ENCODE measurements at regions not wholly inside any gene's neighbourhood (a gene's known extent, or its start where the extent isn't known, plus 50 kb on each side); places are given as distances from the start of the nearest gene placed in this dataset.

DNA sequence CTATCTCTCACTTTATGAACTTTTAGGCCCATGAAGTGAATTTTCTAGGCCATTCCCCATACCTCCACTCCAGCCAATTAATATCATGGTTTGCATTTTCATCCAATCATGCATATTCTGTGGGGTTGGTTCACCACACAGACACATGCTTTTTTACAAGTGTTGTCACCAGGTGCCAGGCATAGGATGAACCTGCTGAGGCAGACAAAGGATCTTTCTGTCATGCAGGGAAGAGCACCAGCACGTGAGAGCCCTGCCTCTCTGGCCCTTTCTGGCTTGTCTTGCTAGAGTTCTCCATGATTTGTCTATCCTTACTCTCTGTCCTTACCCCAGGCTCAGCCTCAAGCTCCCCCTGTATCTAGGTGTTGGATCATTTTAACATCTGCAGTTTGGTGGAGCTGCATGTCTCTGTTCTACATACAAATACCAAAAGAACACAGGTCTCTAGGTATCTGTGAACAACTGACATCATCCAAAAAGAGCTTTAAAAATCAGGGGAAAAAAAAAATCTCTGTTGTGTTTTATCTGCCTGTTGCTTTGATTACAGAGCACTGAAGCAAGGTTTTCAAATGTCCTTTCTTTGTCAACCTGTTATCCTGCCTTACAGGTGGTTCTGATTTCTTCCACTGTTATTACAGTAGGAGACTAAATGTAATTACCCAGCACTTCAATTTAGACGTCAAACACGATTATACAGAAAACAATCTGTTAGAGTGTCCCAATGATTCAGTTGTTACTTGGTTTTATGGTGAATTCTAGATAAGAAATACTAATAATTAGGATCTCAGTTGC is 58.4 kb upstream of the GRAMD1B start:
- TF ChIP-seq, protein P1, sequence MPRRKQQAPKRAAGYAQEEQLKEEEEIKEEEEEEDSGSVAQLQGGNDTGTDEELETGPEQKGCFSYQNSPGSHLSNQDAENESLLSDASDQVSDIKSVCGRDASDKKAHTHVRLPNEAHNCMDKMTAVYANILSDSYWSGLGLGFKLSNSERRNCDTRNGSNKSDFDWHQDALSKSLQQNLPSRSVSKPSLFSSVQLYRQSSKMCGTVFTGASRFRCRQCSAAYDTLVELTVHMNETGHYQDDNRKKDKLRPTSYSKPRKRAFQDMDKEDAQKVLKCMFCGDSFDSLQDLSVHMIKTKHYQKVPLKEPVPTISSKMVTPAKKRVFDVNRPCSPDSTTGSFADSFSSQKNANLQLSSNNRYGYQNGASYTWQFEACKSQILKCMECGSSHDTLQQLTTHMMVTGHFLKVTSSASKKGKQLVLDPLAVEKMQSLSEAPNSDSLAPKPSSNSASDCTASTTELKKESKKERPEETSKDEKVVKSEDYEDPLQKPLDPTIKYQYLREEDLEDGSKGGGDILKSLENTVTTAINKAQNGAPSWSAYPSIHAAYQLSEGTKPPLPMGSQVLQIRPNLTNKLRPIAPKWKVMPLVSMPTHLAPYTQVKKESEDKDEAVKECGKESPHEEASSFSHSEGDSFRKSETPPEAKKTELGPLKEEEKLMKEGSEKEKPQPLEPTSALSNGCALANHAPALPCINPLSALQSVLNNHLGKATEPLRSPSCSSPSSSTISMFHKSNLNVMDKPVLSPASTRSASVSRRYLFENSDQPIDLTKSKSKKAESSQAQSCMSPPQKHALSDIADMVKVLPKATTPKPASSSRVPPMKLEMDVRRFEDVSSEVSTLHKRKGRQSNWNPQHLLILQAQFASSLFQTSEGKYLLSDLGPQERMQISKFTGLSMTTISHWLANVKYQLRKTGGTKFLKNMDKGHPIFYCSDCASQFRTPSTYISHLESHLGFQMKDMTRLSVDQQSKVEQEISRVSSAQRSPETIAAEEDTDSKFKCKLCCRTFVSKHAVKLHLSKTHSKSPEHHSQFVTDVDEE (CRISPR knock-in tag; IDR thresholded peaks at IDR 0.05) = 0 out of 2 replicates have a peak, but pooled peaks have one; percentile 45
- TF ChIP-seq, protein P2, sequence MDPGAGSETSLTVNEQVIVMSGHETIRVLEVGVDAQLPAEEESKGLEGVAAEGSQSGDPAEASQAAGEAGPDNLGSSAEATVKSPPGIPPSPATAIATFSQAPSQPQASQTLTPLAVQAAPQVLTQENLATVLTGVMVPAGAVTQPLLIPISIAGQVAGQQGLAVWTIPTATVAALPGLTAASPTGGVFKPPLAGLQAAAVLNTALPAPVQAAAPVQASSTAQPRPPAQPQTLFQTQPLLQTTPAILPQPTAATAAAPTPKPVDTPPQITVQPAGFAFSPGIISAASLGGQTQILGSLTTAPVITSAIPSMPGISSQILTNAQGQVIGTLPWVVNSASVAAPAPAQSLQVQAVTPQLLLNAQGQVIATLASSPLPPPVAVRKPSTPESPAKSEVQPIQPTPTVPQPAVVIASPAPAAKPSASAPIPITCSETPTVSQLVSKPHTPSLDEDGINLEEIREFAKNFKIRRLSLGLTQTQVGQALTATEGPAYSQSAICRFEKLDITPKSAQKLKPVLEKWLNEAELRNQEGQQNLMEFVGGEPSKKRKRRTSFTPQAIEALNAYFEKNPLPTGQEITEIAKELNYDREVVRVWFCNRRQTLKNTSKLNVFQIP (CRISPR knock-in tag; IDR thresholded peaks at IDR 0.05; ENCODE audit: borderline replicate concordance, low read depth) = no peak
- no peak for TF ChIP-seq ZNF70 (CRISPR knock-in tag; IDR thresholded peaks at IDR 0.05)
- TF ChIP-seq RARB (CRISPR knock-in tag; IDR thresholded peaks at IDR 0.05) = no peak
- no peak for TF ChIP-seq OSR1 (CRISPR knock-in tag; IDR thresholded peaks at IDR 0.05)
- no peak for TF ChIP-seq CSDC2 (CRISPR knock-in tag; IDR thresholded peaks at IDR 0.05)
- TF ChIP-seq SNAI2 (CRISPR knock-in tag; IDR thresholded peaks at IDR 0.05) = peak; percentile 83
- TF ChIP-seq TOX (CRISPR knock-in tag; IDR thresholded peaks at IDR 0.05; ENCODE audit: borderline replicate concordance) = no peak
- no peak for TF ChIP-seq ISL1 (CRISPR knock-in tag; IDR thresholded peaks at IDR 0.05)
- TF ChIP-seq BACH2 (CRISPR knock-in tag; IDR thresholded peaks at IDR 0.05; ENCODE audit: borderline replicate concordance) = no peak
- no peak for TF ChIP-seq GLIS3 (CRISPR knock-in tag; IDR thresholded peaks at IDR 0.05)
- no peak for TF ChIP-seq ZFP3 (CRISPR knock-in tag; IDR thresholded peaks at IDR 0.05)
- TF ChIP-seq, protein P3, sequence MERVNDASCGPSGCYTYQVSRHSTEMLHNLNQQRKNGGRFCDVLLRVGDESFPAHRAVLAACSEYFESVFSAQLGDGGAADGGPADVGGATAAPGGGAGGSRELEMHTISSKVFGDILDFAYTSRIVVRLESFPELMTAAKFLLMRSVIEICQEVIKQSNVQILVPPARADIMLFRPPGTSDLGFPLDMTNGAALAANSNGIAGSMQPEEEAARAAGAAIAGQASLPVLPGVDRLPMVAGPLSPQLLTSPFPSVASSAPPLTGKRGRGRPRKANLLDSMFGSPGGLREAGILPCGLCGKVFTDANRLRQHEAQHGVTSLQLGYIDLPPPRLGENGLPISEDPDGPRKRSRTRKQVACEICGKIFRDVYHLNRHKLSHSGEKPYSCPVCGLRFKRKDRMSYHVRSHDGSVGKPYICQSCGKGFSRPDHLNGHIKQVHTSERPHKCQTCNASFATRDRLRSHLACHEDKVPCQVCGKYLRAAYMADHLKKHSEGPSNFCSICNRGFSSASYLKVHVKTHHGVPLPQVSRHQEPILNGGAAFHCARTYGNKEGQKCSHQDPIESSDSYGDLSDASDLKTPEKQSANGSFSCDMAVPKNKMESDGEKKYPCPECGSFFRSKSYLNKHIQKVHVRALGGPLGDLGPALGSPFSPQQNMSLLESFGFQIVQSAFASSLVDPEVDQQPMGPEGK (CRISPR knock-in tag; IDR thresholded peaks at IDR 0.05; ENCODE audit: borderline replicate concordance) = no peak
- TF ChIP-seq, protein P4, sequence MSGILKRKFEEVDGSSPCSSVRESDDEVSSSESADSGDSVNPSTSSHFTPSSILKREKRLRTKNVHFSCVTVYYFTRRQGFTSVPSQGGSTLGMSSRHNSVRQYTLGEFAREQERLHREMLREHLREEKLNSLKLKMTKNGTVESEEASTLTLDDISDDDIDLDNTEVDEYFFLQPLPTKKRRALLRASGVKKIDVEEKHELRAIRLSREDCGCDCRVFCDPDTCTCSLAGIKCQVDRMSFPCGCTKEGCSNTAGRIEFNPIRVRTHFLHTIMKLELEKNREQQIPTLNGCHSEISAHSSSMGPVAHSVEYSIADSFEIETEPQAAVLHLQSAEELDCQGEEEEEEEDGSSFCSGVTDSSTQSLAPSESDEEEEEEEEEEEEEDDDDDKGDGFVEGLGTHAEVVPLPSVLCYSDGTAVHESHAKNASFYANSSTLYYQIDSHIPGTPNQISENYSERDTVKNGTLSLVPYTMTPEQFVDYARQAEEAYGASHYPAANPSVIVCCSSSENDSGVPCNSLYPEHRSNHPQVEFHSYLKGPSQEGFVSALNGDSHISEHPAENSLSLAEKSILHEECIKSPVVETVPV (CRISPR knock-in tag; IDR thresholded peaks at IDR 0.05) = no peak
- TF ChIP-seq ZC3H10 (CRISPR knock-in tag; IDR thresholded peaks at IDR 0.05) = no peak
- TF ChIP-seq TCF4 (CRISPR knock-in tag; IDR thresholded peaks at IDR 0.05; ENCODE audit: borderline replicate concordance) = peak; percentile 50; the same call in 1 of the 2 replicates
- TF ChIP-seq, protein P5, sequence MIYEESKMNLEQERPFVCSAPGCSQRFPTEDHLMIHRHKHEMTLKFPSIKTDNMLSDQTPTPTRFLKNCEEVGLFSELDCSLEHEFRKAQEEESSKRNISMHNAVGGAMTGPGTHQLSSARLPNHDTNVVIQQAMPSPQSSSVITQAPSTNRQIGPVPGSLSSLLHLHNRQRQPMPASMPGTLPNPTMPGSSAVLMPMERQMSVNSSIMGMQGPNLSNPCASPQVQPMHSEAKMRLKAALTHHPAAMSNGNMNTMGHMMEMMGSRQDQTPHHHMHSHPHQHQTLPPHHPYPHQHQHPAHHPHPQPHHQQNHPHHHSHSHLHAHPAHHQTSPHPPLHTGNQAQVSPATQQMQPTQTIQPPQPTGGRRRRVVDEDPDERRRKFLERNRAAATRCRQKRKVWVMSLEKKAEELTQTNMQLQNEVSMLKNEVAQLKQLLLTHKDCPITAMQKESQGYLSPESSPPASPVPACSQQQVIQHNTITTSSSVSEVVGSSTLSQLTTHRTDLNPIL (CRISPR knock-in tag; IDR thresholded peaks at IDR 0.05; ENCODE audit: low read depth) = no peak
- no peak for TF ChIP-seq ZNF565 (CRISPR knock-in tag; conservative IDR thresholded peaks at IDR 0.05; ENCODE audit: low read depth)
- no peak for ATAC-seq

DNA sequence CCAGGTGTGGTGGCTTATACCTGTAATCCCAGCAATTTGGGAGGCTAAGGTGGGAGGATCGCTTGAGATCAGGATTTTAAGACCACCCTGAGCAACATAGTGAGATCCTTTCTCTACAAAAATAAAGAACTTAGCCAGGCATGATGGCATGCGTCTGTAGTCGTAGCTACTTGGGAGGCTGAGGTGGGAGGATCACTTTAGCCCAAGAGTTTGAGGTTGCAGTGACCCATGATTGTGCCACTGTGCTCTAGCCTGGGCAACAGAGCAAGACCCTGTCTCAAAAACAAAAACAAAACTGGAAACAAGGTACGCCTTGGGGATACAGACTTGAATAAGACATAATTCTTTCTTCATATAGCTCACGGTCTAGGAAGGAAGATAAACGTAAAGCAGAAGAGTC is 63.1 kb upstream of the GRAMD1B start:
- no peak for ATAC-seq
- TF ChIP-seq RARB (CRISPR knock-in tag; IDR thresholded peaks at IDR 0.05) (no peak), TOX (CRISPR knock-in tag; IDR thresholded peaks at IDR 0.05; ENCODE audit: borderline replicate concordance) (no peak), ZNF70 (CRISPR knock-in tag; IDR thresholded peaks at IDR 0.05) (no peak), SNAI2 (CRISPR knock-in tag; IDR thresholded peaks at IDR 0.05) (no peak), CSDC2 (CRISPR knock-in tag; IDR thresholded peaks at IDR 0.05) (no peak), BACH2 (CRISPR knock-in tag; IDR thresholded peaks at IDR 0.05; ENCODE audit: borderline replicate concordance) (no peak), ESRRG (CRISPR knock-in tag; IDR thresholded peaks at IDR 0.05) (no peak), PPARA (CRISPR knock-in tag; IDR thresholded peaks at IDR 0.05; ENCODE audit: borderline replicate concordance) (no peak), ISL1 (CRISPR knock-in tag; IDR thresholded peaks at IDR 0.05) (no peak)
- TF ChIP-seq, protein P4 (CRISPR knock-in tag; IDR thresholded peaks at IDR 0.05) = no peak
- TF ChIP-seq, protein P3 (CRISPR knock-in tag; IDR thresholded peaks at IDR 0.05; ENCODE audit: borderline replicate concordance) = no peak
- TF ChIP-seq, protein P5 (CRISPR knock-in tag; IDR thresholded peaks at IDR 0.05; ENCODE audit: low read depth) = no peak
